NCI-H1694 treated with DMSO at 0.1 percent for 48 hours (cell line): ENCODE measurements at regions not wholly inside any gene's neighbourhood (a gene's known extent, or its start where the extent isn't known, plus 50 kb on each side); places are given as distances from the start of the nearest gene placed in this dataset.
A peak's percentile ranks its signal among the peaks of the same experiment; 100 is the strongest.

Source experiments
- DNase-seq: peaks from one replicate; lab custom pipeline; 2025; lab: John Stamatoyannopoulos, UW

DNA sequence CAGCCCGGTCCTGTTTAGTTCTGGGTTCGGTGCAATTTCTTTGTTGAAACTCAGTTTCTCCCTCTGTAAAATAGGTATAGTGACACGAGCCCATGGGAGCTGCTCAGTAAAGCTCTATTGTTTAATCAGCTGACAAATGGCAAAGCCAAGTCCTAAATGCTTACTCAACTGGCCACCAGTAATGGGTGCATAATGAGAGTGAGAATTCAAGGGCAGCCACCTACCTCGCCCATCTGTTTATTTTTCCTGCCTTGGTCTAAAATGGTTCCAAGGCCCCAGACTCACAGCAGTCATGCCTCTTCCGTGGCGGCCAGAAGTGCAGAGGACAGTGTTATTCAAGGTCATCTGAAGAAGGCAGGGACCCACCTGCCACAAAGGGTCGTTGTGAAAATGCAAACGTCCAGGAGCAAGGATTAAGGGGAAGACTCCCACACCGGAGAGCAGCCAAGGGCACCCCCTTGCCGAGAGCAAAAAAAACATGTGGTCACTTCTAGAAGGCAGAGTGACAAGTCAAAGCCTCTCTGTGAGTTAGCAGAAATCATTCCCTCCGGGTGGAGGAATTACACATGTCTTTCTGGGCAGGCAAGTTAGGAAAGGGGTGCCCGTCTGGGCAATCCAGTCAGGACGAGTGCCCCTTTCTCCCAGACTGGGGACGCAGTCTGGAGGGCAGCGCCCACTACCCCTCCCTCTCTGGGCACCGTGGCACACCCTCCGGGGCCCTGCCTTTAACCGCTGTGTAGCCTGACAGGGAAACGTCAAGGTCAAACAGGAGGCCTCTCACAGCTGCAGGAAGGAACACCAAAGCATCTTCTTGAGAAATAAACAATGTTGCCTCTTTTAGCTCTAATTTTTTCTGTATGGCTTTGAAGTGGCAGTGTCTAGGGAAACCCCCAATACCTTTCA lies 186.2 kb downstream of the FOXO1 start:
- no peak for DNase-seq

DNA sequence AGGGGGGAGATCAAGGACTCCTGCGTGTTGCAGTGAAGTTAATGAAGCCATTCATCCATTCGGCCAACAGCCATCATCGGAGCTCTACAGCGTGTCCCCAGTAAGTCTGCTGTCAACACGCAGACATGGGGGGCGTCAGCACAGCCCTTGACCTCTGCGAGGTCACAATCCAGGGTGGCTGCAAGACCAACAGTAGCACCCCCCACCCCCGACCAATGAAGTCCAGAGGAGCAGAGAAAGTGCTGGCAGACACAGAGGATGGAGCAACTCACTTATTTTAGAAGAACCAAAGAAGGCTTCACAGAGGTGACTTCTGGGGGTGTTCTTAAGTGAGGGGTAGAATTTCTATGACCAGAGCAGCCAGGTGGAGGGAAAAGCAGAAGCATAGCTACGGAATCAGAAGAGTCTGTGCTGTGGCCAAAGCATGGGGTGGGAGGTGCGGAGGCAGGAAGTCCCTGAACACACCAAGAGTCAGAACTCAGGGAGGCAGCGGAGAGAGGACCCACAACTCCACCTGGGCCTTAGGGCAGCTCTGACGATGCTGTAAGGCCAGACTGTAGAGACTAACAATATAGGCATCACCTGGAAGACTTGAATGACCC lies 185.4 kb downstream of the FOXO1 start:
- DNase-seq = no peak

- DNase-seq = peak; percentile 89
Observed at GRCh38 chr13:40483601-40484000, 182.8 kb downstream of the FOXO1 start.

DNA sequence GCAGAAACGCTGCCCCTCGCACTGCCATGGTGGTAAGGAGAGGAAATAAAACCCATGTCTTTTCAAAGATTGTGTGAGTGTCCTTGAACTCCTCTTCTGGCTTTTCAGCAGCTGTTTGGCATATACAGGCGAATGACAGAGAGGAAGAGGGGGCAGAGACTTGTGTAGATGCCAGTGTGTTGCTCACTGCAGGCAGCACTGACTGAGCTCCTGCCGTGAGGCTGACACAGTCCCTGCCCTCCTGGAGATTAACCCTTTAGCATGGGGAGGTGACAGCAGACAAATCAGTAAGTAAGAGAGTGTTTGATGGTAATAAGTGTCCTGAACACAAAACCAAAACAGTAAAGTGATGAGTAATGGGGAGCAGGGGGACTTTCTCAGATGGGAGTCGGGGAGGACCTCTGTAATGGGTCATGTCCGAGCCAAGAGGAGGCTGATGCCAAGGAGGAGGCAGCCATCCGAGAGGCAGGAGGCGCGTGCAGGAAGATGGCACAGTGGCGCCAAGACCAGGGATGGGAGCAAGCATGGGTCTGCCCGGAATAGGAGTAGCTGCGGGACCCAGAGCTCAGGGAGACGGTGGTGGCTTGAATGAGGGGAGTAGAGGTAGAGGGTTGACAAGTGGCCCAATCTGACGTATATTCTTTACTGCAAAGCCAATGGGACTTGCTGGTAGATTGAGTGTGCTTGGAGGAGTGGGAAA lies 182.2 kb downstream of the FOXO1 start:
- peak; percentile 65 for DNase-seq

DNA sequence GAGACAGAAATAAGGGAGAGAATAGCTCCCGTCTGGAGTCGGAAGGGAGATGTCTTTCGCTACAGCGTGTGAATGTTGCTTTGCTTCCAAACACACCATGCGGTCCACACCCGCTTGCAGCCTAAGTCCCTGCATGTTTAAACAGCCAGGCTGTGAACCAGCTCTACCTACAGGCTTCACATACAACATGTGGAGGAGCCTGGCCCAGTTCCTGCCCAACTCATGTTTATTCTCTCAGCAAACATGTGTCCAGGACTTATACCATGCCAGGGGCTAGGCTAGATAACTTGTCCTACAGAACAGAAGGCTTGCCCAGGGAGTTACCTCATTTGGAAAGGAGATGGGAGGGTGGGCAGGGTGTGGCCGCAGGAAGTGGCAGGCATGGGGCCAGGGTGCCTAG lies 181.5 kb downstream of the FOXO1 start:
- no peak for DNase-seq

DNA sequence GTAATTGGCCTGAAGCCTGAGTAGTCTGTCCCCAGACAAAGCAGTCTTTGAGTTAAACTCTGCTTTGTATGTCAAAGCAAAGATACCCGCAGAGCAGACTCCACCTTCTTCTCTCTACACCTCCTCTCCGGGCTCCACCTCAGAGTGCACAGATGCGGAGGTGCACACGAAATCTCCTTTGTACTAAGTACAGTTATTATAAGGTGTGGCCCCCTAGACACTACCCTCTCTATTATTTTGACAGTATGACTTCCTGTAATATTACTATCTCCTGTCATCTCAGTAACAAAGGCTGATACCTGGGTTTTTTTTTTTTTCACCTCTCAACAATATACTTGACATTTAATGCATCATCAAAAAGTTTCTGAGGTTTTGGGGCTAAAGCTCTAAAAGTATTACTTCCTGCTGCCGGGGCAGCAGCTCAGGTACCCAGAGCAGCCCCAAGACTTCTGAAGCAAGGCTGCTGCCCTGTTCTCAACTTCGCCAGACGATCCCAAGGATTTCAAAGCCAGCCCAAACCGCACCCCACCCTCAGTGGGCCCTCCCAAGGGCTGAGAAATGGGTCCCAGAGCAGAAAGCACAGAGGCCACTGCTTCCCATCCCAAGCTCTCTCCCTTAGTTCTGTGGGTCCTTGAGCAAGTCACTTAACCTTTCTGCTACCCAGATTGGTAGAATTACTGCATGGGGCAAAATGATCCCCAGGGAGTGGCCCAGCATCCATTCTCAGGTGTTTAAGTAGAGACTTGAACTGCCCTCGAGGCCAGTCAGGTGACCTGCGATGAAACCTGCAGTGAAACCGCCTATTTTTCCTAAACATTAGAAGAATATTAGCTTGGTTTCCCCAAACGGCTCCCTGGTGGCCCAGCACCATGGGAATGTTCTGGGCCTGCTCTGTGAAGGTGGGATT lies 180.6 kb downstream of the FOXO1 start:
- DNase-seq = no peak

DNA sequence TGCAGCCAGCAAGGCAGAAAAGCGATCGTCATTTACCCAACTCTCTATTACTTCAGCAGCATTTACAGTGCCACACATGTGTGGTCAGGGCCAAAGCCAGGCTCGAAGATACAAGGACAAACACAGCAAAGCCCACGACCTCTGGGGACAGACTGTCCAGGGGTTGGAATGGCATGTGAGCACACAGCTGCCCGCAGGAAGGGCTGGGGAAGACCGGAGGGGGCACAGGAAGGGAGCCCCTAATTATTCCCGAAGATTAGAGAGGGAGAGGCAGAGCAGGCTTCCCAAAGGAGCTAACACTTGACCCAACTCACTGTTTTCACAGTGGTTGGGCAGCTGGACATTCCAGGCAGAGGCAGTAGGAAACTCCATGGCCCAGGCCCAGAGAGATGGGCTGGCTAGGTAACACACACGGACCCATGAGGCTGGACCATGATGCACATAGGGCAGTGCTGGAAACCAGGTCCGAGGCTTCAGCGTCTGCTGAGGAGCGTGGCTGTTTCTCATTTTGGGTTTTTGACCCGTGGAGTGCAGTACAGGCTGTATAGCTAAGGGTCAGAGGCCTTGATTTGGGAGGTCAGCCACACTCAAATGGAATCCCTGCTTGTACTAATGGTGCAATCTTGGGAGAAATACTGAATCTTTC lies 179.8 kb downstream of the FOXO1 start:
- DNase-seq = no peak

- DNase-seq = no peak
Observed at GRCh38 chr13:40488869-40489391, 177.5 kb downstream of the FOXO1 start.

DNA sequence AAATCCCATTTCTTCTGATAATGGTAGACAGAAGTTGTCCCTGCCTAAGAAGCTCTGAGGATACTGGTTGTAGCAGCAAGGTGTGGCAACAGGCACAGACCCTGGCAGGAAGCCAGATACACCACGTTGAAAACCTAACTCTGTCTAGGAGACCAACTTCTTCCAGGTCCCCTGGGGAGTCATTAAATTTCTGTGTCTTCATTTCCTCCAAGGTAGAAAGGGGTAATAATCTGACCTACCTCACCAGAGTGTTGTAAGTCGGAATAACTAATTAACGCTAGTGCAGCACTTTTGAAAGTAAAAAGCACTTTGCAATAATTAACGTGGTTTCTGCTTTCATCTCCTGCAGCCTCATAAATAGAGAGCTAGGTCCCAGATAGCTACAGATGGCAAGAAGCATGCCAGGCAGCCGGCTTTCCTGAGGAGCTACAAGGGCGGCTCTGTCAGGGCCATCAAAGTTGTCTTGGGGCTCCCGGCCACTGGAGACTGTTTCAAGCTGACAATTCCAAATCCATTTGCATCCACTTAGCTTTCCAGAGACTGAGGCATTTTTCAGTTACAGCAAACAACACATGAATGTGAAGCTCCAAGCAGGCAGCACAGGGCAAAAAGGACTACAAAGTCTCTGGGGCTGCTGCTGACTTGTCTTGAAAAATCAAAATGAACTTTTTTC lies 176.2 kb downstream of the FOXO1 start:
- DNase-seq = peak; percentile 53

- DNase-seq = no peak
Observed at GRCh38 chr13:40492511-40492910, 173.9 kb downstream of the FOXO1 start.

GRCh38 chr13:40494513-40494912 lies 171.9 kb downstream of the FOXO1 start:
- no peak for DNase-seq

- no peak for DNase-seq
Observed at GRCh38 chr13:40494946-40495620, 171.4 kb downstream of the FOXO1 start.

GRCh38 chr13:40495621-40496001 lies 170.8 kb downstream of the FOXO1 start:
- DNase-seq = no peak

DNA sequence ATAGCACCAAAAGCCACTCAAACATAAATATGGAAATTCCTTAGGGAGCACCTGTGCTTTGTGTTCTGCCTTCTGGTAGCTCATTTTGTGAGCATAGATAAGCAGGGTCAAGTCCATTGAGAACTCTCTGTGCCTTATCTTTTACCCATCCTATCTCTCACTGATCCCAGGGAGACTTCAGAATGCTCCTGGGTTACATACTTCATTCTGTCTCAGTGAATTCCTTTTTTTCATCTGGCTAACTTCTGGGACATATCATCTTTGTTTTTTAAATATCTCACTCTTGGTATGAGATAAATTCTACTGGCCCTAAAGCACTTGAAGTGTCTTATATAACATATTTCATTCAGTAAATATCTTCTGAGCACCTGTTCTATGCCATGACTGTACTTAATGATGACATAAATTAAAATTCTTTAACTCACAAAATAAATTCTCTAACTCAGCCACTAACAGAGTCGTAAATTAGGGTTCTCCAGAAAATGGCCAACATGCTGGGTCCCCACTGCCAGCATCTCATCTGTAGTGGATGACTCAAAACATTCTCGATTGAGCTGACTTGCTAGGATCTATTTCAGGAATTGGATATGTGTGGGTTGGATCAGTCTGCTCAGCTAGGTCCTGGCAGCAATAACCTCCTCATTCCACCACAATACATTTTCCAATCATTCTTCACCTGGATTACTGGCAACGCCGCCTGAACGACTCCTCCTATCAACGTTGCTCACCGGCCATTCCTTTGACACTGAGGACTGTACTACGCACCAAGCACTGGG lies 170.2 kb downstream of the FOXO1 start:
- DNase-seq = no peak

- no peak for DNase-seq
Observed at GRCh38 chr13:40498461-40498860, 168.0 kb downstream of the FOXO1 start.

DNA sequence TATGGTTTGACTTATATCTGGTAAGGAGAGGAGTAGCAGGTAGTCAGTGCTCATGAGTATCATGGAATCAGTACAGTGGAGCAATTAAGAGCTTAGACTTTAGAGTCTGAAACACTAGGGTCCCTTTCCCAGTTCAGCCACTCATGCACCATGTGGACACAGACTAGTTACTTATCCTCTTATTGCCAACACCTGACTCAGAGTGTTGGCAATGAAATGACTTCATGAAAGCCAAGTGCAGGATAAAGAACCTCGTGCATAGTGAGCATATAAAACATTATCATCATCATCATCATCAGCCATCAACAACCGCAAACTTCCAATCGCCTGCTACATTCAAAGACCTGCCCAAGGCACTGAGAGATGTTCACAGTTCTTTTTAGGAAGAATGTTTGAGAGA lies 164.2 kb downstream of the FOXO1 start:
- no peak for DNase-seq

DNA sequence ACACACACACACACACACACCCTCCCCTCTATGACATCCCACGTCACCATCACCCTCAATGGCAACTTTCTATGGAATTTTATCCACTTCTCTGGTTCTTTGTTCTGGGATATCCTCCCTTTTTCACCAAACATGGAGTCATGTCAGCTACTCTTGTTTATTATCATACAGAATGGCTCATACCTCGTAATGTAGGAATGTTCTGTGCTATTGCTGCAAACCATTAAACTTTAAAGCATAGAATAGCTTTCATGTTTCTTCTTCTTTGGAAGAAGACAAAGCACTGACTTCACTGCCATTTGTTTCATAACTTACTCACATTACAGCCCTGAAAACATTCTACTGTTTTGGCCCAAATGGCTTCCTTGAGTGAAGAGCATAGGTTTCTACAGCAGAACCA lies 163.4 kb downstream of the FOXO1 start:
- no peak for DNase-seq

DNA sequence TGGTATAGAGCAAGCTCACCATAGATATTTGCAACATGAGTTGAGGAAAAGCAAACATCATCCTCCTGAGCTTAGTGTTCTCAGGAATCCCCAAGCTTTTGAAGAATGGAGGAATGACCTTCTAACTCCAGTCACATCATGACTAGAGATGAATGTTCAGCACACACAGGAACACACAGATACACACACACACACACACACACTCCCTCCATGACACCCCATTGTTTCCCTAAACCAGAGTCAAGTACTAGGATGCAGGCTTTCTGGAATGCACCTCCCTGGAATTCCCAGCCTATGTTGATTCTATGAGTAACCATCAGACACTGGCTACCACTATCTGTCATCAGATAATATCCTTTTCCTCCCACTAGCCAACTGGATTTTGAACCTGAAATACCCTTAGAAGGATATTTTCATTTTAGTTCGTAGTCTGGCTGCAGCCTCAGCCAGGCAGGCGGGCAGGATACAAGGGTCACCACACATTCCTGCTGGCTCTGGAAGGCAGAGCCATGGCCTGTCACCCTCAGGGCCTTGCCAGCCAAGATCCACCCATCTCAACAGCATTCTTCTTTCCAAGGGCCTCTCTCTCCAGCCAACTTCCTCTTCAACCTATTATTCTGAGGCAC lies 162.4 kb downstream of the FOXO1 start:
- no peak for DNase-seq

DNA sequence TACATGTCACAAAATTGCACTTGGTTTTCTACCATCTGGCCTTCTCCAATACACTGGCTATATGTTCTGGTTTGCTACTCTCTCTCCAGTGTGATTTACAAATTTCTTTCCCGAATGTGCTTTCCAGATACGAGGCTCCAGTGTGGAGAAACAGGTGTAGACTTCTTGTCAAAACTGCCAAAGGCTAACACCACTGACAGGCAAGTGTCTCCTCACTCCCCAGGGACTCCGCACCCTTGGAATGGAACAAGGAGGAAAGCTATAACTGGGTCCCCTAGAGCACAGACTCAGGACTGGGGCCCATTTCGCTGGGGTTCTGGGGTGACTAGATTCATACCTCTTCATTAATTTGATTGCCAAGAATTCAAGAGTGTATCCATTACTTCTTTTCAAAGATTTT lies 161.8 kb downstream of the FOXO1 start:
- DNase-seq = no peak
